Prostate gland (tissue), 2 donors: ENCODE measurements at regions not wholly inside any gene's neighbourhood (a gene's known extent, or its start where the extent isn't known, plus 50 kb on each side); places are given as distances from the start of the nearest gene placed in this dataset.

Source experiments
- POLR2A ChIP-seq: fragments of 450-650 bp; IDR thresholded peaks from one replicate; pipeline ENCODE4 v1.6.1; 2016; ENCODE audit warnings: antibody characterized with exemption, mild to moderate bottlenecking
- POLR2AphosphoS5 ChIP-seq: sonication (generic); formaldehyde crosslinking; IDR thresholded peaks from one replicate; pipeline ENCODE4 v1.6.1; 2017; ENCODE audit warnings: antibody characterized with exemption
- TF ChIP-seq, protein P1 (sequence below), 4 experiments: fragments of 200-600 bp in 2 of 4; fragments of 450-650 bp in 2 of 4; sonication (generic) in 2 of 4; IDR thresholded peaks; 1 replicate in 3 of 4; 2 replicates in 1 of 4; pipeline ENCODE4 v1.5.1; 2016 to 2019; ENCODE audit warnings: antibody characterized with exemption in 4 of 4, mild to moderate bottlenecking in 2 of 4, moderate library complexity in 2 of 4

DNA sequence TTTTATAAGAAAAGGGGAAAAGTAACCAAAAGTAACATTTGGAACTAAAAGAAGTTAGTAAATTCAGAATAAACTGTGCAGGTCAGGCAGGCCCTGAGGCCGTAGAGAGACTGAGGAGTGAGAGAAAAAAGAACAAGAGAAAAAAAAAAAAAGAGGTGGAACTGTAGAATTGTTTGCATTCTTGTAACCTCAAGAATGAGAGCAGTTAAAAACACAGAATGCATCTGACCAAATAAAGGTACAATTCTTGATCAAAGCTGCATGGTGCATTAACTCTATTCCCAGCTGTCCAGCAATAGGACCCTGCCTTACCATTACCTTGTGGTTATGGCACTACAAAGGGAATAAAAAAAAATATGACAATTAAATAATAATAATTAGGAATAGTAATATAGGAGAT lies 170.1 kb upstream of the SEMA3A start:
- TF ChIP-seq, protein P1, sequence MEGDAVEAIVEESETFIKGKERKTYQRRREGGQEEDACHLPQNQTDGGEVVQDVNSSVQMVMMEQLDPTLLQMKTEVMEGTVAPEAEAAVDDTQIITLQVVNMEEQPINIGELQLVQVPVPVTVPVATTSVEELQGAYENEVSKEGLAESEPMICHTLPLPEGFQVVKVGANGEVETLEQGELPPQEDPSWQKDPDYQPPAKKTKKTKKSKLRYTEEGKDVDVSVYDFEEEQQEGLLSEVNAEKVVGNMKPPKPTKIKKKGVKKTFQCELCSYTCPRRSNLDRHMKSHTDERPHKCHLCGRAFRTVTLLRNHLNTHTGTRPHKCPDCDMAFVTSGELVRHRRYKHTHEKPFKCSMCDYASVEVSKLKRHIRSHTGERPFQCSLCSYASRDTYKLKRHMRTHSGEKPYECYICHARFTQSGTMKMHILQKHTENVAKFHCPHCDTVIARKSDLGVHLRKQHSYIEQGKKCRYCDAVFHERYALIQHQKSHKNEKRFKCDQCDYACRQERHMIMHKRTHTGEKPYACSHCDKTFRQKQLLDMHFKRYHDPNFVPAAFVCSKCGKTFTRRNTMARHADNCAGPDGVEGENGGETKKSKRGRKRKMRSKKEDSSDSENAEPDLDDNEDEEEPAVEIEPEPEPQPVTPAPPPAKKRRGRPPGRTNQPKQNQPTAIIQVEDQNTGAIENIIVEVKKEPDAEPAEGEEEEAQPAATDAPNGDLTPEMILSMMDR (IDR thresholded peaks at IDR 0.05) = no peak
- TF ChIP-seq POLR2A (no peak), POLR2AphosphoS5 (no peak)
